Islet precursor cell (in vitro differentiated cells): ENCODE measurements at regions not wholly inside any gene's neighbourhood (a gene's known extent, or its start where the extent isn't known, plus 50 kb on each side); places are given as distances from the start of the nearest gene placed in this dataset.

Experiments used
- DNase-seq: peaks from one replicate; pipeline ENCODE4 v3.0.0-alpha.2; 2018

DNA sequence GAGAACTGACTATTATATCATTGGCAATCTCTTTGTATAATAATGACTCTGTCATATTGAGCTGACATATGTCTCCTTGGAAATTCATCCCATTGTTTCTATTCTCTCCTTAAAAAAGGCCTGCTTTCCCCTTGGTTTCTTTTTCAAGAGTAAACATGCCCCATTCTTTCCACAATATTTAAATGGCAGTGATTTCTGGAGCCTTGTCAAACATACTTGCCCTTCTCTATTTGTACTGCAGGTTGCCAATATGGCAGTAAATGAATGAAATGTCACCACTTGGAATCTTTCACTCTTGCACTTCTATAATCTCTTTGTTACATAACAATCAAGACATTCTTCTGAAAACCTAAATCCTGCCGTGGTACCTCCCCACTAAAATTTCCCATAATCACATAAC lies 1265.1 kb upstream of the CDH8 start:
- DNase-seq = no peak

DNA sequence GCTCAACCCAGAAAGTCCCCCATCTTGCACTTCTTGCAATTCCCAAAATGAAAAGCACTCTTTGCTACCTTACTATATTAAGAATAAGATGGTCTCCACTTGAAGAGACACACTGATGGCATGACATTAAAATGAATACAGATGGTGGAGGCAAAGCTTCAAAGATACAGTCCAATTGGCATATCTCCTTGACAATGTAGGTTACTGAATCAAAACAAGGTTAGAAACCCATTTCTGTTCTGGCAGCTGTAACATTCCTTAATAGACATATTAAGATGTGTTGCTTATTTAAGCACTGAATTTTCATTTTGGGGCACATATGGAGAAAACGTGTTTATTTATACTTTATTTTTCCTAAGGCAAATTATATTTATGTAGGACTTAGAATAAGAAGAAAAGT lies 1262.8 kb upstream of the CDH8 start:
- no peak for DNase-seq

DNA sequence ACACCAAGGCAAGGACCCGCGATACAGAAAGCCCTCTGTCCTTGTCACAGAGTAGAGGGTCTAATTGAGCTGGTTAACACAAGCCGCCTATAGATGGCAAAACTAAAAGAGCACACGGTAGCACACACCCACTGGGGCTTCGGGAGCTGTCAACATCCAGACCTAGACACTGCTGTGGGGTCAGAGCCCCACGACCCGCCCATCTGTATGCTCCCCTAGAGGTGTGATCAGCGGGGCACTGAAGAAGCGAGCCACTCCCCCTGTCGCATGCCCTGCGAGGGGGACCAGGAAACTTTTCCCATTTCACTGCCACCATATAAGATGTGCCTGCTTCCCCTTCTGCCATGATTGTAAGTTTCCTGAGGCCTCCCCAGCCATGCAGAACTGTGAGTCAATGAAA lies 1255.8 kb upstream of the CDH8 start:
- DNase-seq = no peak

DNA sequence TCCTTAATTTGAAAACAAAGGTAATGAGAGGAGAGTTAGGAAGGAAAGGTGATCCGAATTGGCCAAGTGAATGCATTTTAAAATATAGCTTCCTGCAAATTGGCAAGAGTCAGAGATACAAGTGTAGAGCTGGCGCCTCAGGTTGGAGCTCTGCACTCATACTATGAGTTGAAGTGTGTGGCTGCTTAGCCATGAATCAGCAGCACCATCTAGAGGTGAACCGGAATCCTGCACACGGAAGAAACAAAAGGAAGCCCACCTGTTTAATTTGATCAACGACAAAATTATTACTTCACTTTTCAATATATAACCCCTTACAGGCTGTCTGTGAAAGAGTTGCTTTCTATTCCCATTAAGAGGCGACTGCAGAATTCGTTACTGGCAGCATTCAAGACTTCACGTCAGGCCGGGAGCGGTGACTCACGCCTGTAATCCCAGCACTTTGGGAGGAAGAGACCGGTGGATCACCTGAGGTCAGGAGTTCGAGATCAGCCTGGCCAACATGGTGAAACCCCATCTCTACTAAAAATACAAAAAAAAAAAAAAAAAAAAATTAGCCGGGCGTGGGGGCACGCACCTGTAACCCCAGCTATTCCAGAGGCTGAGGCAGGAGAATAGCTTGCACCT lies 1253.7 kb upstream of the CDH8 start:
- DNase-seq = peak; percentile 73

DNA sequence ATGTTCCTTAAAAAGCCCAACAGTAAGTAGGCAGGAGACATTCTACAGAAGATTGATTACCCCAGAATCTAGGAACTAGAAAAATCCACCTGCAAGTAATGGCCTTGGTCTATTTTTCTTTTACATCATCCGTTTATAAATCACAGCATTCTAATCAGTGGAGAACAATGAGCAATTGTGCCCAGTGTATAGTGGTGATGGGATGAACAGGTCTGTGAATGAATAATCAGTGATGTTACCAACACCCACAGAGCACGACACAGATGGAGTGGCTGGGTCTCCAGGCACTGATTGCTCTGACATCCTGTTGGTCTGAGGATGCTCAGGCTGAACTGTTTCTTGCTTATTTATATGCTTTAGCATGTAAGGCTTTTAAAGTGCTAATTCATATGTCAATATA lies 1251.2 kb upstream of the CDH8 start:
- DNase-seq = no peak

DNA sequence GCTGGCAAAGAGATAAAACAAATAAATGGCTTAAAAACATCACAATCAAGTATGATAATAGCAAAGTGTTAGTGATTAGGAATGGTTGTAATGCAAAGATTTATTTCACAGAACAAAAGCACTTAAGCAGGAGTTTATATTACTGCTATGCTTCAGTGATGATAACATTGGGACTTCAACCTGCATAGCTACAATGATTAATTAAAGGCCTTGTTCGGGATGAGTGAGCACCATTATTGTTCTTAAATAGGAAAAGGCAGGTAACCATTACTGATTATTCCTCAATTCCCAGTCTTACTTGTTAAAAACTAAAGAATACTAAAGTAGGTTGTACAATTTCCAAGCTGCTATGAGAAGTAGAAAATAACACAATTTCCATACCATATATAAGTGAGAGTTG lies 1247.5 kb upstream of the CDH8 start:
- no peak for DNase-seq

DNA sequence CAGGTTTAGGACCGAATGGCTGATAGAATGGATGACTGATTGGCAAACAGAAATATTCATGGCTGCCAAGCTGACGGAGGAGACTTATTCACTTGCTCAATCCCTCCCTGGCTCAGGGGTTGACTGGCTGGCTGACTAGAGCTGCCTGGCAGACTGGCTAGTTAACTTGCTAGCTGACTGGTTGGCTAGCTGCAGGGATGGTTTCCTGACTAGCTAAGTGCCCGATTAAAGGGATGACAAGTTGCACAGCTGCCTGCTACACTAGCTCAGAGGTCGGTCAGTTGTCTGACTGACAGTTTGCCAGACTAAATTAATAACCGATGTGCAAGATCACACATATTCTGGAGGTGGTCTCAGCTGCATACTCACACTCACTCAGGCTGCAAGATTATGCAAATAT lies 1208.4 kb upstream of the CDH8 start:
- DNase-seq = no peak

DNA sequence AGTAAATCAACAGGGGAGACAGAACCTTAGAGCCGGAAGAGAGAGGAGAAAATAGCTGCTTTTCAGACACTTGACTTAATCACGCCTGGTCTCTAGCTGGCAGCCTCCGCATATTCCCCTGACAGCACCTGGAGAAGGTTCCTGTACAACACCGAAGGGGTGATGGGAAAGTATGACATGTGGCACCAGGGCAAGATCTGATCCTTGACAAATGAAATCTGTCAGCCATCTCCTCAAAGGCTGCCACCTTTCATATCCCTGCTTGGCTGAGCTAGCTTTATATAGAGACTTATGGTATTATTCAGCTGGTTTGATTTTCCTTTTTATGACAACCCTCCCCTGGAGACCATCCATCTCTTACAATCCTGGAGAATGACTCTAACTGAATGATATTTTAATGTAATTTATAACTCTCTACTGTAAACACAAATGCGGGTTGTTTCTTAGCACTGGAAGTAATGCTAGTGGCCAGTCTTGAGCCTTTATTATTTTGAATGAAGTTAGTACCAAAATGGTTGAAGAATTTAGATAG lies 1205.3 kb upstream of the CDH8 start:
- no peak for DNase-seq

DNA sequence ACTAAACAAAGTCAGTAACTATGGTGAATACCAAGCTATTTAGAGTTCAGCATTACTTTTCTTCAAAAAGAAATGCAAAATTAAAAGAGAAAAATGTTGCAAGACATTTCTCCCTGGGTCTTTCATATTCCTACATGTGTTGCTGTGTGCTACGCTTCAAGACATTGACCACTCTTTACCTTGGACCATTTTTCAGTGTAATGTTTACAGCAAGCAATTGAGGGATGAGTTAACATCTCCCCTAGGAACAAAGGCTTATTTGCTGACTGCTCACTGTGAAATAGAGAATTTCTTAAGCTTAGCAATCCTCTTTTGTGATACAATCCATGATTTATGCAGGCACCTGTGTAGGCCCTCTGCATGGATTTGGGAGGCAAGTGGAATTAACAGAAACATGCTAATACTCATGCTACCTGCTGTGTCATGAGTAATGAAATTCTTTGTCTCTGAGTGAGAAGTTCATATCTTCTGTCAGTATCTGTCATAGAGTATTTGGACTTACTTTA lies 1202.9 kb upstream of the CDH8 start:
- DNase-seq = no peak

DNA sequence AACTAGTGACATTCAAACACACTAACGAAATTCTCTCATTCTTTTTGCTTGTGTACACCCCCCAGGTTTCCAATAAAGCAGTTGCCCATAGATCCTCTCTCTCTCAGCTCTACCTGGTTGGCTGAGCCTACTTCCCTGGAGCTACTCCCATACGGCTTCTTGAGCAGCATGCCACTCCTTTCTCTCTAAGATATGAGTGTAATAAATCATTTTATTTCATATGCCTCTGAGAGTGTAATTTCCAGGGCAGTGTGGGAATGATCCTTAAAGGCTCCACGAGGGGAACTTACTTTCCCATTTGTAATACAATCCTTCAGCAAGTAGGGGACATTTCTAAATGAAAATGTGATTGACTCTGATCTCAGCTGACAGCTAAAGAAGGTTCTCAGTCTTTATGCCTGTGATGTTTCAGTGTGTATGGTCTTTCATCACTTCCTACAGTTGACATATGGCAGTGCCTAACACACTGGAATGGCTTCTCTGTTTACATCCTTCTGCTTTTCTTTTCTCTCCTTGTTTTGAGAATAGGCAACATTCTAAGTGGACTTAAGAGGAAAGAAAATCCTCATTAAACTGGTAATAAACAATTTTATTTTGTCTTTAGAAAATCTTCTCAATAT lies 1194.3 kb upstream of the CDH8 start:
- no peak for DNase-seq

DNA sequence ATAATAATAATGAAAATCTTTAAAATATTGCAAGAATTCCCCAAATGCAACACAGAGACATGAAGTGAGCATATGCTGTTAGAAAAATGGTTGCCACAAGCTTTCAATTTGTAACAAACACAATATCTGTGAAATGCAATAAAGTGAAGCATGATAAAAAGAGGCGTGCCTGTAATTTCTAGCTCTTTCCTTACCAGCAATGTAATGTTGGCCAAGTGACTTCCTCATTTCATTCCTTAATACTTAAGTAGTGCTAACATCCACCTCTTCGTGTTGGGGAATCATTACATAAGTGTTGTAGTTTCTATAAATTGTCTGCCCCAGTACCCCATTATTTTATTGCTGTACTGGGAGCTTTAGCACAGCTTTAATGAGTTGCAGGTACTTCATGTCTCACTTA lies 1192.0 kb upstream of the CDH8 start:
- DNase-seq = no peak

DNA sequence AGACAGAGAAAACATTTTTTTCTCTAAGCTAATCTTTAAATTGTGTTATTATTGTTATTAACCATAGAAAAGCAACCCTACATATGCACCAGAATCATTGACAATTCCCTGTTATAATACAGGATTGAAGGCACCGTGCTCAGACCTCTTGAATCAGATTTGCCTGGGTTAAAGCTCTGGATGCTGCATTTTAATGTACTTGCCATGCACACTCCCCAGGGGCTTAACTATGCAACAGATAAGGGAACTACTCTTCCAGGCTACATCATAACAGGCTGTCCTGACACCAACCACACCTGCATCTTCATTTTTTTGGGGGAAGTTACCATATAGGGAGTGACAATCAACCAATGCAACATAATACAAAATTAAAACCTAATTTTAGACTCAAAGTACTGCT lies 1187.6 kb upstream of the CDH8 start:
- DNase-seq = no peak

DNA sequence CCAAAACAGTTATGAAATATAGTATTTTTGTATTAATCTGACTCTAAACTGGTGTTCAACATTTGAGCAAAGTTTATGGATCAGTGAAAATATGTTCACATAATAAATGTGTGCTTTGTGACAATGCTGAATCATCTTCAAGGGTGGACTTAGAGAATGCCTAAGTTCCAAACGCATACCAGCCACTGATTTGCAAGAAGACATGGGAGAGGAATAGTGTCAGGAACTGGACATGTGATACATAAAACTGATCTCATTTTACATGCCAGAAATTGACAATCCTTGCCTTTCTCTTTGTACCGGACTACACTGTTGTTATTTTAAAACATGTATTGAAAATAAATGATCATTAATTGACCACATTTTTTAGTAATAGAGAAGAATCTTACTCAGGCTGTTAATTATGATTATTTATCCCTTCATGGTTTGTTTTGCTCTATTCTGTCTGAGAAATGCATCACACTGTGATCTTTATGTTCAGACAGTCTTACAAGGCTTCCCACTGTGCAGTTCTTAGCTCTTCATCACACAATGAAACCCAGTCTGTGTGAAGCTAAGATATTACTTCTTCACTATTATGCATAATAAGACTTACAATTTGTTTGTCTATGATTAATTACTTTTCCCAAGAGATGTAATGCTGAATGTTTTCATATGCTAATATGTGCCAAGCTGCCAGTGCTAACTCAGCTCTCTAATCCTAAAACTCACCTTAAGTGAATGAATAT lies 1180.6 kb upstream of the CDH8 start:
- no peak for DNase-seq

DNA sequence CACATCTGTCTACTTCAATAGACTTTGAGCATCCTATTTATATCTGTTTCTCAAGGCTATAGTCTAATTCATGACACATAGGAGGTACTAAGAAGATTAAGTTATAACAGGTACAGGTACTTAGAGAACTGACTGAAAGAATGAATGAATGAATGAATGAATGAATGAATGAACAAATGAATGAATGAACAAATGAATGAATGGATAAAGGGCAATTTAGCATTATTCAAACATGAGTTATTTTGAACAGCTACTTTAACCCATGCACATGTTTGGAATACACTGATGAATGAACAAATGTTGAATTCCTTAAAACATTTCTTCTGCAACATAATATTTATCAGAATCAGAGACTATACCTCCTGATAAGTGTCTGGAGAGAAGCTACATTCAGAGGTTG lies 1165.6 kb upstream of the CDH8 start:
- DNase-seq = no peak

DNA sequence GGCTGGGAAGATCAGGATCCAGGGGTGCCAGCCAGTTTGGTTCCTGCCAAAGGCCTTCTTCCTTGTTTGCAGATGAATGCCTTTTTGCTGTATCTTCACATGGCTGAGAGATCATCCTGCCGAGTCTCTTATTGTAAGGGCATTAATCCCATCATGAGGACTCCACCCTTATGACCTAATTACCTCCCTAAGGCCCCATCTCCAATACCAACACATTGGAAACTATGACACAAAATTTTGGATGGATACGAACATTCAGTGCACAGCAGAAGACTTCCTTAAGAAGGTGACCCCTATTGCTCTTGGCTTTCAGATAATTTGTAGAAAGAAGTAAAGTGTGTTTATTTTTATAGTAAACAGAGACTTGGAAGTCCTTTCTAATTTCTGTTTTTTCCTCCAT lies 1164.7 kb upstream of the CDH8 start:
- no peak for DNase-seq

DNA sequence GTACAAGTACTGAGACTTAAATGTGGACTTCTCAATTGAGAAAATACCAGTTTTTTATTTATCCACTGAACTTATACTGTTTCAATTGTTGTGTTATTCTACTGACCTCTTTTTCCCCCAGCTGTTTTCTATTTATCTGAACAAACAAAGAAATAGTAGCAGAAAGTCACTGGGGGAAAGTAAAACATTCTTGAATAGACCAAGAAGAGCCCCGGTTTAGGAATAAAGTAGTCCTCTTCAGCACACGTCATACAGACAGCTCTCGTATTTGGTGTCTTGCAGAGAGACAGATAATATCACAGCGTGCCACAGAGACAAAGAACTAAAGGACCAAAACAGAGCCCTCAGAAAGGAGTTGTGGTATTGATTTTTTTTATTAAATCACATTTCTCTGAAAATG lies 1159.1 kb upstream of the CDH8 start:
- DNase-seq = no peak

DNA sequence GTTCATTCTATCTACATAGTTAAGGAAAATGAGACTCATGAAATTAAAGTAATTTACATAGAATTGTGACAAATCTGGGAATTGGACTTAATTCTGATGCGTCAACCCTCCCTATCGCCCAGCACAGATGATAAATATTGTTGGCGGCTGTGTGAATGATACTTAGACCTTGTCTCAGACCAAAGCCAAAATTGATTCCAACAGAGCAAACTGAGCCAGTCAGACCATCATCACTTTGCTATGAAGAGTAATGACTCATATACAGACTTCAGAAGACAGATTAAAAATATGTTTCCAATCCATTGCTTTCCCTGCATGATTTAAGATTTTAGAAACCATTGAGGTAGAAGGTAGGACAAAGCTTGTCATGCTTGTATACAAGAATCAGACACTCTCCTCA lies 1156.7 kb upstream of the CDH8 start:
- DNase-seq = no peak

DNA sequence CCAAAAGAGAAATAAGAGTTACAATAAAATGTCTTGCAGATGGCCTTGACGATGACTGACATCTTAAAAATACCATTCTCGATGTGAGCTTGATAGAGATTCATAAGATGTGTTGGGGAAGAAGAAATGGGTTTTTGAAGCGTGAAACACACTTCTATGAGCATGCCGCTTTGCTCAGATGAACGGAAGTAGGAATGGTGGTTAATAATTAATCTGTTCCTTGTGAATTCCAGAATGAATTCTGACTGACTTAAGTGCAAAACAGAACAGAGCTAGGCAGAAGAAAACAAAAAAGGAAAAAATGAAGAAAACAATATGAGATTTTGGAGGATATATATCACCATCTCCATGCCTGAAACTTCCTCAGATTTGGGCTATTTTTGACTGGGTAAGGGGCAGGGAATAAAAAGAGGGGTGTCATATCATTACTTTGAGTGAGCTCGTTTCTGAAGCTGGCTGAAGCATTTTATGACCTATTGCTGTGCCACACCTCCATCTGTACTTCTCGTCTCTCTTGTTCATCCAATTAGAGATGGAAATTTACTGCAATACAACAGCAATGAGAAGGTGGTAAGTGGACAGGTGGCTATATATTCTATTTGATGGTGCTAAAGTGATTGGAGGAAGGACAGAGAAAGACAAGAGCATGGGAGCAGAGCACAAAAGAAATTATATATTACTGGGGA lies 1152.0 kb upstream of the CDH8 start:
- no peak for DNase-seq

DNA sequence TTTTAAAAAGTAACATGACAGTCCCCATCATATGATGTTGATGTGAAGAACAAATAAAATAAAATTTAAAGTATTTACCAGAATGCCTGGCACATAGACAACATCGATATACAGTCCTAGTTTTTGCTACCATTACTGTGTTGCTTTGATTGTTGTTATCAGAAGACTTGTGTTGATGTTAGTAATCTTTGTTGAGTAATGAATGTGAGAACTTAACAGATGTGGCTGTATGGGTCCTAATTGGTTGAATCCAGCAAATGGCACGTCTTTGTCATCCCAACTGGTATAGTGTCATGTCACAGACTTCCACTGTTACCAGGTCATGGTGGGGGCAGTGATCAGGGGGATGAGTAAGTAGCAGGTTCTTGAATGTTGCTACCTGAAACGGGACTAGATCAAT lies 1151.4 kb upstream of the CDH8 start:
- no peak for DNase-seq

DNA sequence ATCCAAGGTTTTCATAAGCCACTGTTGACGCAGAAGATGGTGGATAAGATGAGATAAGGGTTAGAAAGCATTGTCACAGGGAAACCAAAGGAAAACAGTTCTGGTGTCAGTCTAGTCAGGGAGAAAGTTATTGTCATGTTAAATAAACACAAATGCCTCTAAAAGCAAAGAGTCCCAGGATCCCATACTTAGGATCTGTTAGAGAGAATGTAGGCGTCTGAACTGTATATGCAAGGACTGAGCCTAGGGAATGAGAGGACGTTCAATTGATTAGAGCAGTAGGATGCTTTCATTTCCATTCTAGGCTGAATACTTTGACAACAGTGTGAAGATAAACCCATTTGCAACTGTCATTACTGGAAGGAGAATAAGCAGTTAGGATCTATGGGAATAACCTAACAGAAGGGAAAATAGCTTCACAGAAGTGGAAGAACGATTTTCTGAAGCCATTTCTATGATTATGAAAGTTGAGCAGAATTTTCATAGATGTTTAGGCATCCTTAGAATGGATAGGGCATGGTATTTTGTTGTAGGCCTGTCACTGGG lies 1149.1 kb upstream of the CDH8 start:
- DNase-seq = no peak

DNA sequence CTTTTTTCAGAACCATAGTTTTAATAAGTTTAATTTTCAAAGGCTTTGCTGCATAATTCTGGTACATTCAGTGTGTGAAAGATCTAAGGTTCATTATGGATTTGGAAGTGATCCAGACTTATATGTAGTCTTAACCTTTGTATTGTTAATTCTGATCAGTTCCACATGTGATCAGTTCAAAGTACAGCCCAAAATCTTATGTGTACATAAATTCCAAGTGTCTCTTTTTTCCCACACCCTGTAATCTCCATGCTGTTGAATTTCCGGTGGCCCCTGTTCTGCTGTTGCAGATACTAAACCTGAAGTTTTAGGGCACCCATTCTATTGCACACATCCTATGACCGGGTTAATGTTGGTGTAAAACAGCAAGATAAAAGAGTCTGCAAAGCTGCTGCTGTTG lies 1147.5 kb upstream of the CDH8 start:
- DNase-seq = no peak

DNA sequence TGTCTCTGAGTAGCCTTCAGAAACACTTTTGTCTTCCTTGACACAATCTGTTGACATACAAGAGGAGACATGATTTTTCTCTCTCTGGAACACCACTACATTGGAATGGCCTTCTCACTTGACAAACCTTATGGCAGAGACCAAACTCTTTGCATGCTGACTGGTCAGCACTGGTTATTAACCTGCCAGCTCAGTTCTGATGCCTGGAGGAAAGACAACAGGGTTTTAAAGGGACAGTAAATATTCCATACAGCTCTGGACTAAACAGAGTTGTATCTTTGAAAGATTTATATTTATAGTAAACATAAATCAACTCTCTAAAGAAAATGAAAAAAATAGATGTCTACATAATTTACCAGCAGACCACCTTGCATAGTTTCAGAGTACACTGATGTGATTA lies 1139.1 kb upstream of the CDH8 start:
- no peak for DNase-seq

DNA sequence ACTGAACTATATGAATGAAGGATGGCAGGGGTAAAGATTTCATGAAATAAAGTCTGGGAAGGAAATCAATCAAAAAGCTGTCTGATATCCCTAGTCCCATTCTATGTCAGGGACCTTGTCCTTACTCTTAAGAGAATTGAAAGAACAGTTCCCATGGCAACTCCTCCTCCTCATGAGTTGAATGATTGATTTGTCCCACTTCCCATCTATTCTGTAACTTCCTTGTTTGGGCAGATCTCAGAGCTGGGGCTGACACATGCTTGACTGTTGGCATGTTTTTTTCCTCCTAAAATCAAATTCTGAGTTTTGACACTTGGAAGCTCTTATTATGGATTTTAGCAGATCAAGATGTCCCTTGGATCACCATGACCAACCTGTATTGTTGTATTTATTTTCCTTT lies 1138.6 kb upstream of the CDH8 start:
- DNase-seq = no peak
